ENCODE measurements at regions not wholly inside any gene's neighbourhood (a gene's known extent, or its start where the extent isn't known, plus 50 kb on each side); places are given as distances from the start of the nearest gene placed in this dataset.

DNA sequence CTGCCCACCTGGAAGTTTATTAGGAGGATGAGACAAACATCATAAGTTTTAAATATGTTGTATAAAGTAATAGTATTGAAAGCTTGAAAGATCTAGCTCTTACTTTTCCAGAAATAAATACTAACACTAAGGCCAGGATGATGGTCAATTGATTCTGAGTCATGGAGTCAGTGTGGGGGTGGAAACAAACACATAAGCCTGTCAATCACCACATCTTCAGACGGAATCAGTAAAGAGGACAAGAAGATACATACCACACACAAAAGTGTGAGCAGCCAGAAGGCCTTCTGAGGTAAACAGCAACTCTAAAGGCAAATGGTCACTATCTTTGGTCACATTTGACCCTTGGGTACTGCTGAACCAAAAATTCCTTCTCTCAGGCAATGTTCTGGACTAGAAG, 365.0 kb upstream of the RASGEF1B start:
- no peak overlapping the region for H3K27ac ChIP-seq
- TF ChIP-seq, protein P1, sequence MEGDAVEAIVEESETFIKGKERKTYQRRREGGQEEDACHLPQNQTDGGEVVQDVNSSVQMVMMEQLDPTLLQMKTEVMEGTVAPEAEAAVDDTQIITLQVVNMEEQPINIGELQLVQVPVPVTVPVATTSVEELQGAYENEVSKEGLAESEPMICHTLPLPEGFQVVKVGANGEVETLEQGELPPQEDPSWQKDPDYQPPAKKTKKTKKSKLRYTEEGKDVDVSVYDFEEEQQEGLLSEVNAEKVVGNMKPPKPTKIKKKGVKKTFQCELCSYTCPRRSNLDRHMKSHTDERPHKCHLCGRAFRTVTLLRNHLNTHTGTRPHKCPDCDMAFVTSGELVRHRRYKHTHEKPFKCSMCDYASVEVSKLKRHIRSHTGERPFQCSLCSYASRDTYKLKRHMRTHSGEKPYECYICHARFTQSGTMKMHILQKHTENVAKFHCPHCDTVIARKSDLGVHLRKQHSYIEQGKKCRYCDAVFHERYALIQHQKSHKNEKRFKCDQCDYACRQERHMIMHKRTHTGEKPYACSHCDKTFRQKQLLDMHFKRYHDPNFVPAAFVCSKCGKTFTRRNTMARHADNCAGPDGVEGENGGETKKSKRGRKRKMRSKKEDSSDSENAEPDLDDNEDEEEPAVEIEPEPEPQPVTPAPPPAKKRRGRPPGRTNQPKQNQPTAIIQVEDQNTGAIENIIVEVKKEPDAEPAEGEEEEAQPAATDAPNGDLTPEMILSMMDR (conservative IDR thresholded peaks at IDR 0.05) = no peak

DNA sequence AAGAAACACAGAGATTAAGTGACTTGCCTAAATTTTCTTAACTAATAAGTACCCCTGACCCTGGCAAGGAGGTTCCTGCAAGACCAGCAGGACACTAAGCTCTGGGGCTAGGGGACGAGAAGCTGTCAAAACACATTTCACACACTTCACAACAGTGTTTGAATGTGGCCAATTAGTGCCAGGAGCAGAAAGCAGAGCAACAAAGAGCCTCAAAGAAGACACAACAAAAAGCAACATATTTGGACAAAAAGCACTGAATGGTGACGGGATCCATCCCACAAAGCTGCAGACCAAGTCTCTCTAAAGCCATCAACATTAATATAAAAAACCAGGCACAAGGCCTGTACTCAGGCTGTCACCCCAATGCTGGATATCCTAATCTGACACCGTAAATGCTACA, 361.9 kb upstream of the RASGEF1B start:
- TF ChIP-seq, protein P1 (conservative IDR thresholded peaks at IDR 0.05) = no peak
- H3K27ac ChIP-seq = no peak overlapping the region

DNA sequence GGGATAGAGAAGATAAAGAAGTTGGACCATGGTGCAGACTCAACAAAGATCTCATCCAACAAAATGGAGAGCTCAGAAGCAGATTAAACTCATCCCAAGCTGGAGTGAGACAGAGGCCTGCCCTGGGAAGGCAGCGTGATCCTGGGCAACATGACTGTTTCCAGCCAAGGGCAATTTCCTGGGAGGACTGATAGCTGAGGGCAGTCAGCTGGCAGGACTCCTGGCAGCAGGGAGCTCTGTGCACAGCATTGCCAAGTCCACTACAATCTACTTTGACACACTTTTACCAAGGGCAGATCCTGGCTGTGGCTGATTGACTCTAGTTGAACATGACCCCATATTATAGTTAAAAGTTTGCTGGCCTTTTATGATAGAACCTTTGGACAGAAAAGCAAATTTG, 357.3 kb upstream of the RASGEF1B start:
- TF ChIP-seq, protein P1 (conservative IDR thresholded peaks at IDR 0.05) = no peak
- no peak overlapping the region for H3K27ac ChIP-seq

DNA sequence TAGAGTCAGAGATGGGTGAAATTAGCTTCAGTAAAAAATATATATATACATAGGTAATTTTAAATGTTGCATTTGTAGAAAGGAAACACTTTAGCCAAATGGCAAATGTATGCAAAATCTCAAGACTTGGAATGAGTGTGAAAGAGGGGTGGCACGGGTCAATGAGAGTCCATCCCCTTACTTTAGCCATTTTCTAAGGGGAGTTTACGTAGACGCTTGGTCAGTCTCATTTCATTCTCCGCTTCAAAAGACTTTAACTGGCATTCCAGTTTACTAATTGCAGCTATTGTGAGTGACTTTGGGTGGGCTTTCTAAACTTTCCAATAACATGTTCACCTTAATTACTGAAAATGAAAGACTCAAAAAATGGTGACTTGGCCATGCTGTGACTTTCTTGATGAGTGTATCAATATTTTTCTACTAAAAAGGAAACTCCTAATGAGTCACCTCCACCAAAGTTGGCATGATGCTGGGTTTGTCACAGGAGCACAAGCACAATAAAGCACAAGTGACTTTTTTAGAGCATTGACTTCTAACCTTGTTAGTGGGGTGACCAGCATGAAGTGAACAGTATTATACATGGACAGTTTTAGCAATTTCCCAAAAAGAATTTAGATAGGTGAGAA, 356.0 kb upstream of the RASGEF1B start:
- no peak overlapping the region for H3K27ac ChIP-seq
- TF ChIP-seq, protein P1 (conservative IDR thresholded peaks at IDR 0.05) = no peak

DNA sequence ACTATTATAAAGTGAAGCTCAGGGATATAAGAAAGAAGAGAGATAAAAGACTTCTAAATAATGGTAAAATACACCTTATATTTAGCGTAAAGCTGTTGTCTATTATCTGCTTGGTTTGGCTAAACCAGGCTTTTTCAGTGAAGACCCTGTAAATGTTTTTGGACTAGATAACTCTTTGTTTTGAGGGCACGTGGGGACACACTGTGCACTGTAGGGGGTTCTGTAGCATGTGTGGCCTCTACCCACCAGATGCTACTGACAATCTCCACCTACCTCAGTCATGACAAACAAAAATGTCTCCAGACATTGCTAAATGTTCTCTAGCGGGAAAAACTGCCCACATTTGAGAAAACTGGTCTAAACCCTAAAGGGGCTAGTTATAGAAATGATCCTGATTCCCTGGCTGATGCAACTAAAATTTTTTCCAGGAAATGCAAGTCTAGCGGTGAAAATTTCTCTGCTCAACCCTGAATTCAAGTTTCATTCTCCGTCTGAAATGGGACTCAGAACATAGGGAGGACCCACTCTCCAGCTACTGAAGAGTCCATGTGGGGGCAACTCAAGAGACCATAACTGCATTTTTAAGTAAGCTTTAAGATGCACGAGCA, 355.2 kb upstream of the RASGEF1B start:
- TF ChIP-seq, protein P1 (conservative IDR thresholded peaks at IDR 0.05) = no peak
- no peak overlapping the region for H3K27ac ChIP-seq

DNA sequence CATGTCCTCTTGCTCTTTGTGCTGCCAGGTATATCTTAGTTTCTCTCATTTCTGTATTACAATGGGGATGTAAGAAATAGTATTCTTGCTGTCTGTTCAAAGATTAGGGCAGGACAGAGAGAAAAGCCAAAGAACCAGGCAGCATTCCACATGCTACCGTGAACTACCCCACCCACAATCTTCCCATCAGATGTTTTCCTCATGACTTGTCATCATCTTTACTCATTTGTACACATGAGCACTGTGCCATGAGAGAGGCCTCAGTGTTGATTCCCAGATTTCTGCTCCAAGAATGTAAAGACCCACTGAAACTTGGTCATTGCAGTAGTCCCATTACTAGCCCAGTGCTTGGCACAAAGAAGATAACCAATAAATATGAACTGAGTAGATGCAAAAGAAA, 354.6 kb upstream of the RASGEF1B start:
- H3K27ac ChIP-seq = no peak overlapping the region
- TF ChIP-seq, protein P1 (conservative IDR thresholded peaks at IDR 0.05) = no peak

DNA sequence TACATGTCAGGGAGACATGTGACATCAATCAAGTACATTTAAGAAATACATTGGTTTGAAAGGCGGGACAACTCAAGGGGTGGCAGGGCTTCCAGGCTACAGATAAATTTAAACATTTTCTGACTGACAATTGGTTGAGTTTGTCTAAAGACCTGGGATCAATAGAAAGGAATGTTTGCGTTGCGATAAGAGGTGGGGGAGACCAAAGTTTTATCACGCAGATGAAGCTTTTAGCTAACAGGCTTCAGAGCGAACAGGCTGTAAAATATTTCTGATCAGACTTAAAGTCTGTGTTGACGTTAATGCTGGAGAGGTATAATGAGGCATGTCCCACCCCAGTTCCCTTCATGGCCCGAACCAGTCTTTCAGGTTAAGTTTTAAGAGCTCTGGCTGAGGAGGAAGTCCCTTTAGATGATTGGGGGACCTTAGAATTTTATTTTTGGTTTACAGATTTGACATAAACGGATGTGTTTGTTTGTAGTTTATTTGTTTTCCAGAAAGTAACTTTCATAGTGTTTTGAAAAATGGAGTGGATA, 346.7 kb upstream of the RASGEF1B start:
- TF ChIP-seq, protein P1 (conservative IDR thresholded peaks at IDR 0.05) = no peak
- H3K27ac ChIP-seq = no peak overlapping the region

Data from VCaP (cell line).